ENCODE measurements at regions not wholly inside any gene's neighbourhood (a gene's known extent, or its start where the extent isn't known, plus 50 kb on each side); places are given as distances from the start of the nearest gene placed in this dataset.

DNA sequence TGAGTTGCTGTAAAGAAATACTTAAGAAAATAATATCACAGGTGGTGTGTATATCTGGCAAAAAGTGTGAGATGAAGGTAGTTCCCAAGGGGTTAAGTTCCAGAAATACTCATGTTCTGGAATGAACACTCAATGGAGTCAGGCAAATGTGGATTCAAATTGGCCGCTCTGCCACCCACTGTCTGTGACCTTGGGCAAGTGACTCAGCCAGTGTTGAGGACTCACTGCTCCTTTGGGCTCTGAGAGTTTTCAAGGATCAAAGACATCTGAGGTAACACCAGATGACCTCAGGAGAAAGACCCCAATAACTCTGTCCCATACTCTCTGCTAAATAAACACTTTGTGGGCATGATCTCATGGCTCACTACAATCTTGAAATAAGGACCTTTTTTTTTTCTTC, 59.2 kb upstream of the EYA2 start:
- TF ChIP-seq CTCF (IDR thresholded peaks at IDR 0.05) (no peak), EZH2 (IDR thresholded peaks at IDR 0.05) (no peak)

All from neural progenitor cell (in vitro differentiated cells).